ENCODE measurements at regions not wholly inside any gene's neighbourhood (a gene's known extent, or its start where the extent isn't known, plus 50 kb on each side); places are given as distances from the start of the nearest gene placed in this dataset.

- no peak for DNase-seq (ENCODE audit: low read depth in 2 of 3, low spot score in 1 of 3)
These were observed 64.4 kb upstream of the FUT8 start for GRCh38 chr14:65348137-65348536.

- DNase-seq (ENCODE audit: low read depth in 2 of 3, low spot score in 1 of 3) = no peak
These were observed 63.4 kb upstream of the FUT8 start for GRCh38 chr14:65349100-65349499.

GRCh38 chr14:65351493-65352194 lies 60.9 kb upstream of the FUT8 start:
- DNase-seq (ENCODE audit: low read depth in 2 of 3, low spot score in 1 of 3) = no peak

GRCh38 chr14:65352964-65353530 lies 59.5 kb upstream of the FUT8 start:
- no peak for DNase-seq (ENCODE audit: low read depth in 2 of 3, low spot score in 1 of 3)

GRCh38 chr14:65354131-65354530 lies 58.4 kb upstream of the FUT8 start:
- DNase-seq (ENCODE audit: low read depth in 2 of 3, low spot score in 1 of 3) = no peak

GRCh38 chr14:65354715-65355114 lies 57.8 kb upstream of the FUT8 start:
- no peak for DNase-seq (ENCODE audit: low read depth in 2 of 3, low spot score in 1 of 3)

GRCh38 chr14:65356327-65356836 lies 56.1 kb upstream of the FUT8 start:
- peak in 2 of 3 donors; percentile 23 to 42 for DNase-seq (ENCODE audit: low read depth in 2 of 3, low spot score in 1 of 3)

GRCh38 chr14:65357113-65357512 lies 55.4 kb upstream of the FUT8 start:
- no peak for DNase-seq (ENCODE audit: low read depth in 2 of 3, low spot score in 1 of 3)

- DNase-seq (ENCODE audit: low read depth in 2 of 3, low spot score in 1 of 3) = no peak
These were observed 54.8 kb upstream of the FUT8 start for GRCh38 chr14:65357689-65358088.

GRCh38 chr14:65359503-65359902 lies 53.0 kb upstream of the FUT8 start:
- no peak for DNase-seq (ENCODE audit: low read depth in 2 of 3, low spot score in 1 of 3)

GRCh38 chr14:65360144-65360784 lies 52.3 kb upstream of the FUT8 start:
- no peak for DNase-seq (ENCODE audit: low read depth in 2 of 3, low spot score in 1 of 3)

- DNase-seq (ENCODE audit: low read depth in 2 of 3, low spot score in 1 of 3) = no peak
These were observed 50.6 kb upstream of the FUT8 start for GRCh38 chr14:65361920-65362319.

All from stimulated activated CD4-positive, alpha-beta T cell treated with anti-CD3 and anti-CD28 coated beads, Interleukin-12 subunit alpha, Interleukin-12 subunit beta, amount 100 ng/mL, for 48 hours (primary cell).